Mesothelial cell of epicardium (in vitro differentiated cells): ENCODE measurements at regions not wholly inside any gene's neighbourhood (a gene's known extent, or its start where the extent isn't known, plus 50 kb on each side); places are given as distances from the start of the nearest gene placed in this dataset.
A peak's percentile ranks its signal among the peaks of the same experiment; 100 is the strongest.
"Not testable (repeated sequence)": the region's sequence is repeated elsewhere in the genome, so short reads cannot be mapped to it uniquely, and the experiment has no call there.

Experiments
- DNase-seq, 2 experiments: peaks; one replicate each; pipeline ENCODE4 v3.0.0; 2021; ENCODE audit warnings: low spot score in 2 of 2; ENCODE audit not compliant: unreplicated experiment in 2 of 2
- H3K27ac Mint-ChIP-seq: 2 replicates; pipeline ENCODE4 v1.8.0; 2021; ENCODE audit warnings: mixed read lengths
- H3K27me3 Mint-ChIP-seq: 2 replicates; pipeline ENCODE4 v1.8.0; 2021; ENCODE audit warnings: low read depth, mixed read lengths
- H3K36me3 Mint-ChIP-seq: 2 replicates; pipeline ENCODE4 v1.8.0; 2021; ENCODE audit warnings: mixed read lengths
- H3K4me1 Mint-ChIP-seq: 2 replicates; pipeline ENCODE4 v1.8.0; 2021; ENCODE audit warnings: mixed read lengths
- H3K4me3 Mint-ChIP-seq: 2 replicates; pipeline ENCODE4 v1.8.0; 2021; ENCODE audit warnings: mild to moderate bottlenecking, moderate library complexity, mixed read lengths
- H3K9me3 Mint-ChIP-seq: 2 replicates; pipeline ENCODE4 v1.8.0; 2021; ENCODE audit warnings: mixed read lengths
- CTCF ChIP-seq: fragments of 200-600 bp; sonication (generic); IDR thresholded peaks from one replicate; pipeline ENCODE4 v1.5.0; 2021; ENCODE audit warnings: antibody characterized with exemption; ENCODE audit not compliant: unreplicated experiment

GRCh38 chr6:122180132-122180531 lies 219.3 kb upstream of the HSF2 start:
- Mint-ChIP-seq H3K4me3 (no peak overlapping the region), H3K36me3 (no peaks in the 10 kb centered on the region), H3K9me3 (no peaks in the 10 kb centered on the region), H3K27ac (no peak overlapping the region), H3K27me3 (peaks cover 5% of the 10 kb centered on the region), H3K4me1 (peaks cover 7% of the 10 kb centered on the region)
- no peak for TF ChIP-seq CTCF
- no peak for DNase-seq

- Mint-ChIP-seq H3K27ac (no peak overlapping the region), H3K27me3 (peaks cover 5% of the 10 kb centered on the region), H3K9me3 (no peaks in the 10 kb centered on the region), H3K4me3 (no peak overlapping the region), H3K4me1 (peaks cover 7% of the 10 kb centered on the region), H3K36me3 (no peaks in the 10 kb centered on the region)
- DNase-seq = no peak
- no peak for TF ChIP-seq CTCF
Measured at GRCh38 chr6:122182061-122182460, 217.4 kb upstream of the HSF2 start.

GRCh38 chr6:122184401-122184827 lies 215.0 kb upstream of the HSF2 start:
- H3K4me1 Mint-ChIP-seq = peaks cover 11% of the 10 kb centered on the region
- peak overlapping the region; percentile 39 for H3K4me3 Mint-ChIP-seq
- no peak overlapping the region for H3K27ac Mint-ChIP-seq
- no peaks in the 10 kb centered on the region for H3K9me3 Mint-ChIP-seq
- DNase-seq = no peak
- TF ChIP-seq CTCF = peak; percentile 34
- H3K27me3 Mint-ChIP-seq = peaks cover 5% of the 10 kb centered on the region
- no peaks in the 10 kb centered on the region for H3K36me3 Mint-ChIP-seq

GRCh38 chr6:122185458-122185857 lies 214.0 kb upstream of the HSF2 start:
- H3K36me3 Mint-ChIP-seq, H3K4me3 Mint-ChIP-seq, DNase-seq, H3K27ac Mint-ChIP-seq, H3K9me3 Mint-ChIP-seq, H3K27me3 Mint-ChIP-seq: not testable (repeated sequence)
- H3K4me1 Mint-ChIP-seq = peaks cover 12% of the 10 kb centered on the region

- Mint-ChIP-seq H3K4me3 (no peak overlapping the region), H3K9me3 (no peaks in the 10 kb centered on the region), H3K27ac (no peak overlapping the region), H3K4me1 (peaks cover 19% of the 10 kb centered on the region), H3K27me3 (peaks cover 5% of the 10 kb centered on the region), H3K36me3 (no peaks in the 10 kb centered on the region)
- no peak for TF ChIP-seq CTCF
- DNase-seq = no peak
Measured at GRCh38 chr6:122187186-122187585, 212.3 kb upstream of the HSF2 start.

- Mint-ChIP-seq H3K36me3 (no peaks in the 10 kb centered on the region), H3K9me3 (peaks cover 7% of the 10 kb centered on the region), H3K4me3 (no peak overlapping the region), H3K4me1 (no peaks in the 10 kb centered on the region), H3K27me3 (peaks cover 1% of the 10 kb centered on the region), H3K27ac (no peak overlapping the region)
- TF ChIP-seq CTCF = no peak
- DNase-seq = no peak
Measured at GRCh38 chr6:122198922-122199321, 200.5 kb upstream of the HSF2 start.
